ENCODE measurements at regions not wholly inside any gene's neighbourhood (a gene's known extent, or its start where the extent isn't known, plus 50 kb on each side); places are given as distances from the start of the nearest gene placed in this dataset.
"Not testable (repeated sequence)": the region's sequence is repeated elsewhere in the genome, so short reads cannot be mapped to it uniquely, and the experiment has no call there.

GRCh38 chr4:43637893-43638292 is 745.4 kb downstream of the GRXCR1 start:
- H3K14ac ChIP-seq (ENCODE audit: low read length); H4K8ac ChIP-seq (ENCODE audit: low read depth, low read length); H3K4me1 ChIP-seq (ENCODE audit: control insufficient read depth in 1 of 2, insufficient read depth in 2 of 2, low read length in 2 of 2); DNase-seq; H2AK5ac ChIP-seq (ENCODE audit: low read length); H4K12ac ChIP-seq (ENCODE audit: low read depth, low read length); H3K4me3 ChIP-seq (ENCODE audit: low read depth, low read length); H2BK5ac ChIP-seq (ENCODE audit: low read depth, low read length, poor library complexity); H3K4ac ChIP-seq (ENCODE audit: low read depth, low read length); H3K4me2 ChIP-seq (ENCODE audit: low read length); H3K9ac ChIP-seq (ENCODE audit: low read length); H3K27me3 ChIP-seq (ENCODE audit: insufficient read depth, low read length); H3K79me1 ChIP-seq (ENCODE audit: low read length); H3K79me2 ChIP-seq (ENCODE audit: control insufficient read depth, insufficient read depth, low read length, poor library complexity); H3K27ac ChIP-seq (ENCODE audit: low read depth, low read length); H2AFZ ChIP-seq (ENCODE audit: insufficient read depth, low read length, poor library complexity); H2BK12ac ChIP-seq (ENCODE audit: low read length); H3K18ac ChIP-seq (ENCODE audit: low read length); H3K23ac ChIP-seq (ENCODE audit: low read length); H3K9me3 ChIP-seq (ENCODE audit: insufficient read depth, low read depth, low read length); H4K91ac ChIP-seq (ENCODE audit: low read depth, low read length); H3K36me3 ChIP-seq (ENCODE audit: control insufficient read depth in 1 of 2, insufficient read depth in 2 of 2, low read length in 2 of 2); H2BK120ac ChIP-seq (ENCODE audit: insufficient read depth, low read length, poor library complexity): not testable (repeated sequence)
- WGBS (ENCODE audit: extremely low coverage, insufficient coverage, insufficient read length), result no CpG with 5 or more reads among the region's 4 CpGs

- Histone ChIP-seq H2BK12ac (ENCODE audit: low read length) (no peak overlapping the region), H3K4me3 (ENCODE audit: low read depth, low read length) (no peak overlapping the region), H3K18ac (ENCODE audit: low read length) (no peak overlapping the region), H3K14ac (ENCODE audit: low read length) (no peak overlapping the region), H4K91ac (ENCODE audit: low read depth, low read length) (no peak overlapping the region), H2BK120ac (ENCODE audit: insufficient read depth, low read length, poor library complexity) (no peak overlapping the region), H3K27ac (ENCODE audit: low read depth, low read length) (no peak overlapping the region), H3K23ac (ENCODE audit: low read length) (no peak overlapping the region), H3K79me1 (ENCODE audit: low read length) (no peaks in the 10 kb centered on the region), H3K9ac (ENCODE audit: low read length) (no peak overlapping the region), H3K4ac (ENCODE audit: low read depth, low read length) (no peak overlapping the region), H3K9me3 (ENCODE audit: insufficient read depth, low read depth, low read length) (peaks cover 3% of the 10 kb centered on the region), H3K4me1 (ENCODE audit: control insufficient read depth in 1 of 2, insufficient read depth in 2 of 2, low read length in 2 of 2) (no peaks in the 10 kb centered on the region), H3K36me3 (ENCODE audit: control insufficient read depth in 1 of 2, insufficient read depth in 2 of 2, low read length in 2 of 2) (no peaks in the 10 kb centered on the region), H3K79me2 (ENCODE audit: control insufficient read depth, insufficient read depth, low read length, poor library complexity) (no peaks in the 10 kb centered on the region), H4K12ac (ENCODE audit: low read depth, low read length) (no peak overlapping the region), H3K4me2 (ENCODE audit: low read length) (no peak overlapping the region), H3K27me3 (ENCODE audit: insufficient read depth, low read length) (no peaks in the 10 kb centered on the region), H2AK5ac (ENCODE audit: low read length) (no peak overlapping the region), H2BK5ac (ENCODE audit: low read depth, low read length, poor library complexity) (no peak overlapping the region), H2AFZ (ENCODE audit: insufficient read depth, low read length, poor library complexity) (no peak overlapping the region), H4K8ac (ENCODE audit: low read depth, low read length) (no peak overlapping the region)
- no CpG with 5 or more reads among the region's 1 CpG for WGBS (ENCODE audit: extremely low coverage, insufficient coverage, insufficient read length)
- no peak for DNase-seq
These were observed 759.5 kb downstream of the GRXCR1 start for GRCh38 chr4:43651991-43652390.

- H3K79me2 ChIP-seq (ENCODE audit: control insufficient read depth, insufficient read depth, low read length, poor library complexity); H3K79me1 ChIP-seq (ENCODE audit: low read length); H2BK120ac ChIP-seq (ENCODE audit: insufficient read depth, low read length, poor library complexity); H3K4me3 ChIP-seq (ENCODE audit: low read depth, low read length); H4K91ac ChIP-seq (ENCODE audit: low read depth, low read length); H4K12ac ChIP-seq (ENCODE audit: low read depth, low read length); H2AK5ac ChIP-seq (ENCODE audit: low read length); H3K36me3 ChIP-seq (ENCODE audit: control insufficient read depth in 1 of 2, insufficient read depth in 2 of 2, low read length in 2 of 2); H3K4me2 ChIP-seq (ENCODE audit: low read length); H2AFZ ChIP-seq (ENCODE audit: insufficient read depth, low read length, poor library complexity); DNase-seq; H3K9me3 ChIP-seq (ENCODE audit: insufficient read depth, low read depth, low read length); H4K8ac ChIP-seq (ENCODE audit: low read depth, low read length); H3K4ac ChIP-seq (ENCODE audit: low read depth, low read length); H3K4me1 ChIP-seq (ENCODE audit: control insufficient read depth in 1 of 2, insufficient read depth in 2 of 2, low read length in 2 of 2); H3K27ac ChIP-seq (ENCODE audit: low read depth, low read length); H3K14ac ChIP-seq (ENCODE audit: low read length); H2BK12ac ChIP-seq (ENCODE audit: low read length); H3K18ac ChIP-seq (ENCODE audit: low read length); H2BK5ac ChIP-seq (ENCODE audit: low read depth, low read length, poor library complexity); H3K9ac ChIP-seq (ENCODE audit: low read length); H3K23ac ChIP-seq (ENCODE audit: low read length); H3K27me3 ChIP-seq (ENCODE audit: insufficient read depth, low read length): not testable (repeated sequence)
- no CpG with 5 or more reads among the region's 2 CpGs for WGBS (ENCODE audit: extremely low coverage, insufficient coverage, insufficient read length)
These were observed 767.0 kb downstream of the GRXCR1 start for GRCh38 chr4:43659547-43659946.

- not testable (repeated sequence) for H2AK5ac ChIP-seq (ENCODE audit: low read length); H3K79me1 ChIP-seq (ENCODE audit: low read length); H3K79me2 ChIP-seq (ENCODE audit: control insufficient read depth, insufficient read depth, low read length, poor library complexity); H3K18ac ChIP-seq (ENCODE audit: low read length); H2BK120ac ChIP-seq (ENCODE audit: insufficient read depth, low read length, poor library complexity); H4K8ac ChIP-seq (ENCODE audit: low read depth, low read length); H3K4me2 ChIP-seq (ENCODE audit: low read length); H3K27me3 ChIP-seq (ENCODE audit: insufficient read depth, low read length); H3K4me1 ChIP-seq (ENCODE audit: control insufficient read depth in 1 of 2, insufficient read depth in 2 of 2, low read length in 2 of 2); H2AFZ ChIP-seq (ENCODE audit: insufficient read depth, low read length, poor library complexity); H3K9me3 ChIP-seq (ENCODE audit: insufficient read depth, low read depth, low read length); H4K12ac ChIP-seq (ENCODE audit: low read depth, low read length); DNase-seq; H3K4ac ChIP-seq (ENCODE audit: low read depth, low read length); H3K4me3 ChIP-seq (ENCODE audit: low read depth, low read length); H3K23ac ChIP-seq (ENCODE audit: low read length); H3K14ac ChIP-seq (ENCODE audit: low read length); H3K9ac ChIP-seq (ENCODE audit: low read length); H3K36me3 ChIP-seq (ENCODE audit: control insufficient read depth in 1 of 2, insufficient read depth in 2 of 2, low read length in 2 of 2); H4K91ac ChIP-seq (ENCODE audit: low read depth, low read length); H2BK12ac ChIP-seq (ENCODE audit: low read length); H3K27ac ChIP-seq (ENCODE audit: low read depth, low read length); H2BK5ac ChIP-seq (ENCODE audit: low read depth, low read length, poor library complexity)
- WGBS (ENCODE audit: extremely low coverage, insufficient coverage, insufficient read length), result no CpG with 5 or more reads among the region's 23 CpGs
These were observed 776.2 kb downstream of the KCTD8 start for GRCh38 chr4:43672265-43672885.

All from trophoblast cell (in vitro differentiated cells and primary cell).